Sigmoid colon (tissue), 4 donors: ENCODE measurements at regions not wholly inside any gene's neighbourhood (a gene's known extent, or its start where the extent isn't known, plus 50 kb on each side); places are given as distances from the start of the nearest gene placed in this dataset.

ENCODE experiments used
- CTCF ChIP-seq, 4 experiments: fragments of 450-650 bp in 3 of 4; fragments of 200-600 bp in 1 of 4; IDR thresholded peaks; one replicate each; pipeline ENCODE4 v1.5.1; 2016 to 2019; ENCODE audit warnings: antibody characterized with exemption in 4 of 4, mild to moderate bottlenecking in 3 of 4, moderate library complexity in 2 of 4
- EP300 ChIP-seq, 4 donors: sonication (generic); formaldehyde crosslinking; IDR thresholded peaks; one replicate each; pipeline ENCODE4 v1.6.1; 2017; ENCODE audit warnings: antibody characterized with exemption in 4 of 4
- POLR2A ChIP-seq, 2 donors: fragments of 450-650 bp; IDR thresholded peaks; one replicate each; pipeline ENCODE4 v1.6.1; 2016; ENCODE audit warnings: antibody characterized with exemption in 2 of 2, mild to moderate bottlenecking in 2 of 2, moderate library complexity in 2 of 2
- POLR2AphosphoS5 ChIP-seq, 4 donors: sonication (generic); formaldehyde crosslinking; IDR thresholded peaks; one replicate each; pipeline ENCODE4 v1.6.1; 2017; ENCODE audit warnings: antibody characterized with exemption in 4 of 4

- no peak for TF ChIP-seq CTCF (IDR thresholded peaks at IDR 0.05)
- no peak for TF ChIP-seq EP300 (IDR thresholded peaks at IDR 0.05)
- TF ChIP-seq POLR2A (IDR thresholded peaks at IDR 0.05) = no peak
- no peak for TF ChIP-seq POLR2AphosphoS5 (IDR thresholded peaks at IDR 0.05)
These were observed 99.6 kb upstream of the SLC44A1 start for GRCh38 chr9:105144841-105145240.
